Body of pancreas (tissue), 4 donors: ENCODE measurements at regions not wholly inside any gene's neighbourhood (a gene's known extent, or its start where the extent isn't known, plus 50 kb on each side); places are given as distances from the start of the nearest gene placed in this dataset.

ENCODE experiments used
- CTCF ChIP-seq, 7 experiments: fragments of 450-650 bp in 4 of 7; fragments of 200-600 bp in 3 of 7; sonication (generic) in 3 of 7; IDR thresholded peaks; one replicate each; pipeline ENCODE4 v1.5.1; 2016 to 2019; ENCODE audit warnings: antibody characterized with exemption in 7 of 7
- POLR2A ChIP-seq, 3 donors: fragments of 450-650 bp; IDR thresholded peaks; one replicate each; pipeline ENCODE4 v1.6.1; 2016; ENCODE audit warnings: antibody characterized with exemption in 3 of 3, mild to moderate bottlenecking in 2 of 3

- TF ChIP-seq CTCF (IDR thresholded peaks at IDR 0.05), result no peak
- no peak for TF ChIP-seq POLR2A (IDR thresholded peaks at IDR 0.05)
Measured at GRCh38 chr16:64445649-64446048, 676.2 kb downstream of the CDH11 start.
